ENCODE measurements at regions not wholly inside any gene's neighbourhood (a gene's known extent, or its start where the extent isn't known, plus 50 kb on each side); places are given as distances from the start of the nearest gene placed in this dataset.

- DNase-seq, result no peak
- ATAC-seq, result peak; percentile 42
- H3K9me3 ChIP-seq, result peaks cover 21% of the 10 kb centered on the region
- TF ChIP-seq, protein P1, sequence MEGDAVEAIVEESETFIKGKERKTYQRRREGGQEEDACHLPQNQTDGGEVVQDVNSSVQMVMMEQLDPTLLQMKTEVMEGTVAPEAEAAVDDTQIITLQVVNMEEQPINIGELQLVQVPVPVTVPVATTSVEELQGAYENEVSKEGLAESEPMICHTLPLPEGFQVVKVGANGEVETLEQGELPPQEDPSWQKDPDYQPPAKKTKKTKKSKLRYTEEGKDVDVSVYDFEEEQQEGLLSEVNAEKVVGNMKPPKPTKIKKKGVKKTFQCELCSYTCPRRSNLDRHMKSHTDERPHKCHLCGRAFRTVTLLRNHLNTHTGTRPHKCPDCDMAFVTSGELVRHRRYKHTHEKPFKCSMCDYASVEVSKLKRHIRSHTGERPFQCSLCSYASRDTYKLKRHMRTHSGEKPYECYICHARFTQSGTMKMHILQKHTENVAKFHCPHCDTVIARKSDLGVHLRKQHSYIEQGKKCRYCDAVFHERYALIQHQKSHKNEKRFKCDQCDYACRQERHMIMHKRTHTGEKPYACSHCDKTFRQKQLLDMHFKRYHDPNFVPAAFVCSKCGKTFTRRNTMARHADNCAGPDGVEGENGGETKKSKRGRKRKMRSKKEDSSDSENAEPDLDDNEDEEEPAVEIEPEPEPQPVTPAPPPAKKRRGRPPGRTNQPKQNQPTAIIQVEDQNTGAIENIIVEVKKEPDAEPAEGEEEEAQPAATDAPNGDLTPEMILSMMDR (IDR thresholded peaks at IDR 0.05), result no peak
- no peaks in the 10 kb centered on the region for H3K36me3 ChIP-seq (ENCODE audit: low read depth)
- no peaks in the 10 kb centered on the region for H3K4me1 ChIP-seq (ENCODE audit: low read depth)
- intact Hi-C loops (cut with DNase I, micrococcal nuclease), result no loop called here
- H3K4me3 ChIP-seq, result no peak overlapping the region
These were observed 1045.8 kb downstream of the CNTNAP5 start for GRCh38 chr2:125070726-125071505.

DNA sequence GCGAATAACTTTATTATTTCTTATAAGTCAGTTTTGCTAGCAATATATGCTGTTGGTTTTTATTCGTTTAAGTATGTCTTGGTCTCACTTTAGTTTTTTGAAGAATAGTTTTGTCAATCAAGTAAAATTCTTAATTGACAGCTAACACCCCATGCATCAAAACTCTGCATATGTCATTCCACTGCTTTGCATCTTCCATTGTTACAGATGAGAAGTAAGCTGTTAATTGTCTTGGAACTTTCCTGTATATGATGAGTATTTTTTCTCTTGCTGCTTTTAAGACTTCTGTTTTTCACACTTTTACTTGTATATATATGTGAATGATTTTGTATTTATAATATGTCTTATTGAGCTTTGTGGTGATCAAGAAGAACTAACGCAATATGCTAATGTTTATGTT, 1048.4 kb downstream of the CNTNAP5 start:
- ATAC-seq (no peak), DNase-seq (no peak)
- TF ChIP-seq, protein P1 (IDR thresholded peaks at IDR 0.05), result no peak
- Histone ChIP-seq H3K4me1 (ENCODE audit: low read depth) (no peaks in the 10 kb centered on the region), H3K4me3 (no peak overlapping the region), H3K9me3 (peaks cover 21% of the 10 kb centered on the region), H3K36me3 (ENCODE audit: low read depth) (no peaks in the 10 kb centered on the region)
- intact Hi-C loops (cut with DNase I, micrococcal nuclease), result no loop called here

DNA sequence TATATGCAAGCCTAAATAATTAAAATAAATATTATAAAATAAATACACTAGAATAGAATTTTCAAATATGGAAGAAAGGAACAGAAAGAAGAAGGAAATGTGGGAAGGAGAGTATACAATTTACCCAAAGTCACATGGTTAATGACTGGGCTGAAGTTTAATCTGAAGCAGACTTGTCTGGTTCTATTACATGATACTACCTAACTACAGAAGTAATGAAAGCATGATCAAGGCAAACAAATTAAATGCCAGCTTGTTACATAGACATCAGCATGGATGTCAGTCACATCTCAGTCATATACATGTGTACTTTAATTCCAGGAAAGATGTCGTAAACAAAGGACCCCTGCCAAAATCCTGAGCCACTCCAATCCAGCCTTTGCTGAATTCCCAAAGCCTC, 1060.8 kb downstream of the CNTNAP5 start:
- TF ChIP-seq, protein P1 (IDR thresholded peaks at IDR 0.05), result no peak
- no peak overlapping the region for H3K4me3 ChIP-seq
- no peaks in the 10 kb centered on the region for H3K36me3 ChIP-seq (ENCODE audit: low read depth)
- no peaks in the 10 kb centered on the region for H3K9me3 ChIP-seq
- H3K4me1 ChIP-seq (ENCODE audit: low read depth), result peaks cover 5% of the 10 kb centered on the region
- peak; percentile 40 for ATAC-seq
- intact Hi-C loops (cut with DNase I, micrococcal nuclease), result no loop called here
- no peak for DNase-seq

DNA sequence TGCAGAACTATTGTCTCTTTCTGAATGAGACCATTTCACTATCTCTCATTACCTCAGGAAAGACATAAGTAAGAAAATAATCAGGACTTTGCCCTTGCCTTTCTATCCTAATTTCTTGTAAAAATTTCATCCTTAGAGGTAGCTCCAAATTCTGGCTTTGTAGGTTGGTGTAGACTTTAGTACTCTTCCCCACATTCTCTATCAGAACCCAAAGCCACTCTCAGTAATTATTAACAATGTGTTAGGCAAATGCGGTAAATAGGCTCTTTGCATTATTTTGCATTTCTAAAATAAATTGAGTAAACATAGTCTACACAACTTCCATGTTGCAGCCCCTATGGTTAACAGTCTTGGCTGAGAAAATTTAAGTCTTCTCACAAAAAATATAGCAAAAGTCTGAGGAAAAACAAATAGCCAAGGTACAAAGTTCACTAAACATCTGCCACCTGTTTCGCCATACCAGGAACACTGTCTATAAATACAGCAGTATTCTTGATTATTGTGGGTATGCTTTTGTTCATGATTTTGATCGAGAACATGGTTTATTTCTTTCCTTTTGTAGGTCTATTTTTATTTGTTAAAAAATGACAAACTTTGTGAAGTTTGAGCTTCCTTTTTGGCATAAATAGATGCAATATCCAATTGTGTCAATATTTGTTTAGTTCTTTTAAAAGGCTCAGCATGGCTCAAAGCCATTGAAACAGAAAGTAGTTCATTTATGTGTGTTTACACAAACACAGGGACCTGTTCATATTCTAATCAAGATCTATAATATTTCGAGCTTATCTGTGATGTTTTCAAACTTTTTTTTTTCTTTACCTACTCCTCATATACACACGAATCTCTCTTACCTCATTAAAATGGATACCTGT, 1061.5 kb downstream of the CNTNAP5 start:
- TF ChIP-seq, protein P1 (IDR thresholded peaks at IDR 0.05), result no peak
- DNase-seq, result peak in 1 of 3 donors; percentile 41
- intact Hi-C loops (cut with DNase I, micrococcal nuclease), result no loop called here

DNA sequence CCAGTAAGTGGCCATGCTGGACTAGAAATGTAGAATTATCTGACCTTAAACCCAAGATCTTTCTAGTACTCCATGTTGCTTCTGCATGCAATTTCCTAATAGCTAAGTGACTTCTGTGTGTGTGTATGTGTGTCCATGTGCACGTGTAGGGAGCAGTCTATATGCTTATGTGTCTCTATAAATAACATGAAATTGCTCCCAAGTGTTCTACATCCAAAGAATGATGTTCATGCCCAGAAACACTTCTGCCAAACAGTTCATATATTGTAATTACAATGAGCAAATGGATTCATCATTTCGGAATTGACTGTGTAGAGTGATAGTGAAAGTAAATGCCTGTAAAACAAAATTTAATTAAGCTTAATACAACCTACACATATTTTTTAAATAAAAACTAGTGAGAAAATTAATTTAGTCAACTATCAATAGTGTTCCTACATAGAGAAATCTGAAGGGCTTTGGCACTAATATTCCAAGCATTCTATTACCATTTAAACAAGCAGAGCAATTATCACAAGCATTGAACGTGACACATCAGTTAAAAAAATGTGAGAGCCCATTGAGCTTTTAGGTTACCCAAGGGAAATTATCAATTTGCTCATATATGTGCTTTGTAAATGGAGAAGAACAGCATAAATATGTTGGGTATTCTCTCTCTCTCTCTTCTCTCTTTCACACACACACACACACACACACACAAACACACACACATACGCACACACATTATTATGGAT, 1067.4 kb downstream of the CNTNAP5 start:
- Histone ChIP-seq H3K9me3 (no peaks in the 10 kb centered on the region), H3K4me3 (no peak overlapping the region), H3K36me3 (ENCODE audit: low read depth) (no peaks in the 10 kb centered on the region), H3K4me1 (ENCODE audit: low read depth) (no peaks in the 10 kb centered on the region)
- ATAC-seq (no peak), DNase-seq (no peak)
- intact Hi-C loops (cut with DNase I, micrococcal nuclease), result no loop called here
- TF ChIP-seq, protein P1 (IDR thresholded peaks at IDR 0.05), result no peak

More for the DNA sequence above, 1061.5 kb downstream of the CNTNAP5 start:
- H3K4me3 ChIP-seq, result no peak overlapping the region
- peak; percentile 88 for ATAC-seq
- H3K4me1 ChIP-seq (ENCODE audit: low read depth), result peaks cover 5% of the 10 kb centered on the region
- H3K36me3 ChIP-seq (ENCODE audit: low read depth), result no peaks in the 10 kb centered on the region
- H3K9me3 ChIP-seq, result no peaks in the 10 kb centered on the region

All from mucosa of descending colon (tissue), 3 donors.